ENCODE measurements at regions not wholly inside any gene's neighbourhood (a gene's known extent, or its start where the extent isn't known, plus 50 kb on each side); places are given as distances from the start of the nearest gene placed in this dataset.

GRCh38 chr16:58848662-58849002 lies 114.5 kb upstream of the GOT2 start:
- TF ChIP-seq CTCF (IDR thresholded peaks at IDR 0.05 in 4 of 5, conservative IDR thresholded peaks at IDR 0.05 in 1 of 5) (no peak), POLR2A (IDR thresholded peaks at IDR 0.05) (no peak)
